Activated T-helper 1 cell treated with Interleukin-2 at 50 U/mL for 16 hours (primary cell): ENCODE measurements at regions not wholly inside any gene's neighbourhood (a gene's known extent, or its start where the extent isn't known, plus 50 kb on each side); places are given as distances from the start of the nearest gene placed in this dataset.

Experiments
- DNase-seq: peaks from one replicate; pipeline ENCODE4 v3.0.0-alpha.2; 2020; ENCODE audit warnings: low read depth

DNA sequence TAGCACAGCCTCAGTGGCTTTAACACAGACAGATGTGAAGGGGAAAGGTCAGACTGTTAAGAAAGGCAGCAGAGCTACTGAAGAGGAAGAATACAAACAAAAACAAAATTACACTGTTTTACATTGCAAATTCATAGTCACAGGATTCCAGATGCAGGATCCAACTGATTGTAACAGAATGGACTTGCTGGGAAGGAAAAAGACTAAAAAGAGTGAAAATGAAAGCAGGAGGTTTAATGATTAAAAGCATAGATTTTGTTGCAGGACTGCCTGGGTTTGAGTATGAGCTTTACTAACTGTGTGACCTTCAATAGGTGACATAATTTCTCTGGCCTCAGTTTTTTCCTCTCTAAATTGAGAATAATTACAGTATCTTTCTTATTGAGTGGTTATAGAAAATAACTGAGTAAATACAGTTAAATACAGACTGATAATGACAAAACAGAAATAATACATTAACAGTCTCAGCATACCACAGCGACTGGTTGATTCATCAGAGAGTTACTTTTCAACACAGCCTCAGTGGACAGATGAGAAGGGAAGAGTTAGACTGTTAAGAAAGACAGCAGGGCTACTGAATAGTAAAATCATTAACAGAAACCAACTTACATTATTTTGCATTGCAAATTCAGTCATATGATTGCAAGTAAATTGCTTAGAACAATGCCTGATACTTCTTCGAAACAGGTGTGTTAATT lies 704.2 kb upstream of the TENM4 start:
- no peak for DNase-seq

- DNase-seq, result no peak
These were observed 696.2 kb upstream of the TENM4 start for GRCh38 chr11:80136991-80137390.

DNA sequence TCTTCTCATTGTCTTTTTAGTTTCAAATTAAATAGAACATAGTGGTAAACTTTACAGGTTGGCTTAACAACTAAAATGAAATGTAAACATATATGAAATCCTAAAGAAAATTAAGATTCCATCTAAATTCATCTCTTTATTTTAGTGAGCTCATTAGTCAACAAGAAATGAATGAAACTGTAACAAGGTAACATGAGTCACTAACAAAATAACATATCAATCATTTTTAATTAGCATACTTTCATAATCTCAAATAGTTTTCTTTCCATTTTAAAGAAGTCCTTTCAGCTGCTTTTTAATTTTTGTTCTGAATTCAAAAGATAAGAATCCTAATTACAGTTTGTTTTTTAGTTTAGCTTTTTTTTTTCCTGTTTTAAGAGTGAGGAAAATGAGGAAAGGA lies 688.6 kb upstream of the TENM4 start:
- no peak for DNase-seq

GRCh38 chr11:80122211-80122610 lies 681.4 kb upstream of the TENM4 start:
- no peak for DNase-seq

- DNase-seq, result no peak
These were observed 677.2 kb upstream of the TENM4 start for GRCh38 chr11:80118073-80118472.

DNA sequence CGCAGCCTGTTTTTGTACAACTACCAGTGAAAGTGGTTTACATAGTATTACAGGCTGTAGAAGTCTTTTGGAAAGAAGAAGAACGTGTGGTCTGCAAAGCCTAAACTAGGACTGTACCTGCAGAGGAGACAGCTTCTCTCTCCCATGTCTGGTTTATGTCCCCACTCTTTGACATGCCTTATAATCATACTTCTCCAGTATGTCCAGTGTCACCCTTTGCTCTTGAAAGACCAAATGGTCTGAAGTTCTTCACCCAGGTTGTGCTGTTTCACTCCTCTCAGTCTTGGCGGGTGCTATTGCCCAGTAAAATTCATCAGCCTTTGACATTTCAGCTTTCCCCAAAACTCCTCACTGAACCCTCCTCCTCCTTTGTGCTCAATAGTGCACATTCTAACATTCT lies 676.0 kb upstream of the TENM4 start:
- no peak for DNase-seq

GRCh38 chr11:80109652-80110051 lies 668.8 kb upstream of the TENM4 start:
- no peak for DNase-seq

- no peak for DNase-seq
These were observed 668.2 kb upstream of the TENM4 start for GRCh38 chr11:80109031-80109430.

DNA sequence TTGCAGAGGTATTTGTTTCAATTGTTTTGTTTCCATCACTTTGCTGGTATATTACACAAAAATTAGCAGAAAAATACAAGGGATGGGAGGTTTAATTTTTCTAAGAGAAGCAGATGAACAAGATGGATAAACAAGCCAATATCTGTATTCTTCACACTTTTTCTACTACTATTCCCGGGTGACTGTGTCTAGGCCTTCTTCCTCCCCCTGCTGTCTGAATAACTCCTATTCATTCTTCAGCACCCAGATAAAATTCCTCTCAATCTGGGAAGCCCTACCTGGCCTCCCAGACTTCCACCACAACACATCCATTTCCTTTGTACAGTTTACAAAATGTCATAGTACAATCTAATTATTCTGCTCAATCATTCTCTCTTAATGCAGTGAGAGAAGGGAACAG lies 666.6 kb upstream of the TENM4 start:
- no peak for DNase-seq

DNA sequence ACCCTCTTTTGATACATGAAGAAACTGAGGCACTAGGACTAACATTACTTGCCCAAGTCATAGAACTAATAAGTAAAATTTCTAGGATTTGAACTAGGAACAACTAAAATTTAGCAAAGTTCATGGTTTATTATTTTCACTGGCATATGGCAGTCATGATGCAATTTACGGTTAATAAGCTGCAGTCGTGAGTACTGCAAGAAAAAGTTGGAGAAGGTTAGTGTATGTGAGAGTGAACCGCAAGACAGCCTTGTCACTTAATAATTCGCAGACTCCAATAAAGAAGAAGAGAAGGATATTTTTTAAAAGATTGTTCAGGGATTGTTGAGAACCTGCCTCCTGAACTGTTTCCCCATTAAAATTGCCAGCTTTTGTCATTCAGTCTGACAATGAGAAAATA lies 663.4 kb upstream of the TENM4 start:
- no peak for DNase-seq

GRCh38 chr11:80103142-80103859 lies 662.5 kb upstream of the TENM4 start:
- DNase-seq, result no peak

DNA sequence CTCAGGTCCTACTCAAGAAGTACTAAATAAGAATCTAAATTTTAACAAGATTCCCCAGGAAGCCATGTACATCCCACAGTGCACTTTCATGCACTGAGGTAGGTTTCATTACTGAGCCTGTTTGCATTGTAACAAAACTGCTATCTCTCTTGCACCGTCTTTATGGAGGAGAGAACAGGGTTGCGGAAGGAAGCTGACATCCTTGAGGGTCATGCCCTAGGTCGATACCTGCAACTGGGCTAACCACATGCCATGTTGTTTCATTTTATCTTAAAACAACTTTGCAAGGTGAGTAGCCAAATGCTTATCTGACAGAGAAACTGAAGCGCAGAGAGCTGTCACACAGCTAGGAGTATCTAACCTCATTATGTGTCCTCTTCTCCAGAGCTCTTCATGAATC lies 656.3 kb upstream of the TENM4 start:
- DNase-seq, result no peak

DNA sequence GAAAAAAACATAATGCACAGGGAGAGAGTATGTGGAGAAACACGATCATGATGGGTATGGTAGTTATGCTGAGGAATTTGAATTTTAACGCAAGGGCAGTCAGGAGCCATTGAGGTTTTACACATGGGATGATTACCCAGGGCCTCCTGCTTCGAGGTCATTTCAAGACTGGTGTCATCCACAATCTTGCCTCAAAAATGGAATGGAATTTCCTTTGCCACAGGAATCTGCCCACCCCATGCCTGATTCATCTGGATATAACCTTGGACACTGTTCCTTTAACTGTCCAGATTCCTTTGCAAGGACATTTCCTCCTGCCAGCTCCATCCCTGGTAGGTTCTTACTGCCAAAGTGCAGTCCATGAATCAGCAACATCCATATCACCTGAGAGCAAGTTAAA lies 655.9 kb upstream of the TENM4 start:
- no peak for DNase-seq

DNA sequence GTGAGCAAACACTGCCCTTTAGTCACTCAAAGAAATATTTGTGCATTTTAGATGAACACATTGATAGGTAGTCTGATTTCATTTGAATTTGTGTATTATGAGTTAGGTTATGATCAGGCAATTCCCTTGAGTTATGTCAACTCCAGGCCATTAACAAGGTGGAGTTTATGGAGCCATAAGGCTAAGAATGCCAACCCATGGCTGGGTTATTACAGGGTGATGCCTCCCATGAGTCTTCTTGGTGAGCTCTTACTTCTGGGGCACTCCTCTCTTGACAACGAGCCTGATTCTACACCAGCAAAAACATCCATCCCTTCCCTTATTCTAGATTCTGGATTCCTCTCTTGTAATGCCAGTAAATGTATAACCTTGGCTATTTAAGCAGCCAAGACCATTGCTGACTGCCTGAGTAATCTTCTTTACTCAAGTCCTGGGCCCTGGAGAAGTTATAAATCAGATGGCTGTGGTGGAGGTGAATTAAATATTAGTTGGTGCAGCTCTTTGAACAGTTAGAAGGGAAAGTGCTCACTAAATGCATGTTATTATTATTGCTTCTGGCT lies 645.7 kb upstream of the TENM4 start:
- no peak for DNase-seq

DNA sequence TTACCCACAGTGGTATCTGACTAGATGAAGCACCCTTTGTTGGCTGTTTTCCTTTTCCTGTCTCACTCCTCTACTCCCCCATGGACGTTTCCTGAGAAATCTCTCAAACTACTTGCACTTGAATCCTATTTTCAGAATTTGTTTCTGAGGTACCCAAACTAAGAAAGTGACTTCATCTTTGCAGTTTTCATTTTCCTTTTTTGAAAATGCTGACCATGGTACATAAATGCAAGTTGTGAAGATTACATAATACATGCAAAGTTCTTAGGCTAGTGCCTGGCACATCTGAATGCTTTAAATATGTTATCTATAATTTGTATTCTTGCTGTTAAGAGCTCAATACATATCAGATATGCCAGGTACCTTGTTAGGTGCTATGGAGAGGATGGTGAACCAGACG lies 644.7 kb upstream of the TENM4 start:
- no peak for DNase-seq

GRCh38 chr11:80084608-80085007 lies 643.8 kb upstream of the TENM4 start:
- no peak for DNase-seq

- no peak for DNase-seq
These were observed 642.7 kb upstream of the TENM4 start for GRCh38 chr11:80083531-80083951.

- DNase-seq, result no peak
These were observed 641.6 kb upstream of the TENM4 start for GRCh38 chr11:80082406-80082805.

GRCh38 chr11:80077113-80077512 lies 636.3 kb upstream of the TENM4 start:
- no peak for DNase-seq

GRCh38 chr11:80074837-80075236 lies 634.0 kb upstream of the TENM4 start:
- no peak for DNase-seq

DNA sequence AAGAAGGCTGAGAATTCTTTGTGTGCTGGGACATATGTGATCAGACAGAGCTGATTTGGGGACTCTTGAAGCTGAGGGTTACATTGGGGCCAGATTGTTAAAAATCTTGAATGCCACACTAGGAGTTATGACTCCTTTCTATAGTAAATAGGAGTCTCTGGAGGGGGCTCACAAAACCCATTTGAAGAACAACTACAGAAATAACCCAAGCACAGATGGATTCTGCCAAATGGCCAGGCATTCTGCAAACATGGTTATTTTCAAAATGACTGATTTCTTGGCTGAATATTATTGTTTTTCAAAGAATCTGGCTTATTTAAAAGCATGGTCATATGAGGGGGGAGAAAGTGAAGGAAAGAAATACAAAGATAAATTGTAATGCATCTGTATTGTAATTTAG lies 625.5 kb upstream of the TENM4 start:
- DNase-seq, result no peak

DNA sequence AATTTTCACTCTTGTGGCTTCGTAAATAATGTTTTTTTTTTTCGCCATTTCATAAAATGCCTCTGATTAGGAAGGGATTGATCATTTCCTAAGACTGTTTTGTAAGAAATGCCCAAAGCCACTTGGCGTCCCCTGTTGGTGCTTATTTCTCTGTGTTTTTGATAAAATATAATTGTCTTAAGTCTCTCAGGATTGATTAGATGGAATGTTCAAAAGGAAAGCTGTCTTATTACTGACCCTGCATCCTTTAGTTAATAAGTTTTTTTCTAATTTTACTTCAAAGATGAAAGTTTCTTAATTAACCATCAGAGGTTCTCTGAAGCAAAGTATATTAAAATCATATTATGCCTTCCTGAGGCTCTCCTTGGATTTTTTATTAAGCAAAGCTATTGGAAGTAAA lies 624.3 kb upstream of the TENM4 start:
- no peak for DNase-seq

GRCh38 chr11:80061056-80061455 lies 620.2 kb upstream of the TENM4 start:
- DNase-seq, result no peak
